K562 (cell line): ENCODE measurements at regions not wholly inside any gene's neighbourhood (a gene's known extent, or its start where the extent isn't known, plus 50 kb on each side); places are given as distances from the start of the nearest gene placed in this dataset.

Experiments used
- ATF1 ChIP-seq, 2 experiments: fragments of 450-650 bp in 1 of 2; IDR thresholded peaks; 2 replicates each; pipeline ENCODE4 v1.6.1; 2016; ENCODE audit warnings: missing compliant biosample characterization in 1 of 2, missing genetic modification characterization in 1 of 2
- BRD9 ChIP-seq: fragments of 450-650 bp; IDR thresholded peaks from 2 replicates; pipeline ENCODE4 v1.6.1; 2018; ENCODE audit warnings: low read depth; ENCODE audit not compliant: partially characterized antibody
- CC2D1A ChIP-seq: fragments of 450-650 bp; IDR thresholded peaks from 2 replicates; pipeline ENCODE4 v1.6.1; 2017; ENCODE audit warnings: mild to moderate bottlenecking
- CXXC5 ChIP-seq: fragments of 250-450 bp; sonication (Bioruptor Pico); IDR thresholded peaks from 2 replicates; pipeline ENCODE4 v1.8.0; 2022; ENCODE audit warnings: inconsistent platforms, mild to moderate bottlenecking, moderate library complexity
- GABPA ChIP-seq: fragments of 200-800 bp; sonication (Bioruptor generic); conservative IDR thresholded peaks from 2 replicates; pipeline ENCODE4 v1.6.1; 2016; ENCODE audit warnings: low read depth, missing genetic modification characterization, missing compliant biosample characterization
- HDAC3 ChIP-seq: fragments of 450-650 bp; IDR thresholded peaks from 2 replicates; pipeline ENCODE4 v1.6.1; 2018; ENCODE audit warnings: borderline replicate concordance, mild to moderate bottlenecking, moderate library complexity; ENCODE audit not compliant: partially characterized antibody
- HES1 ChIP-seq: fragments of 450-650 bp; IDR thresholded peaks from 2 replicates; pipeline ENCODE4 v1.6.1; 2016; ENCODE audit warnings: low read depth, mild to moderate bottlenecking, moderate library complexity
- HMG20B ChIP-seq: fragments of 250-450 bp; sonication (Bioruptor Pico); IDR thresholded peaks from 2 replicates; pipeline ENCODE4 v1.5.0; 2021; ENCODE audit warnings: mild to moderate bottlenecking
- HMGXB4 ChIP-seq: sonication (generic); formaldehyde crosslinking; IDR thresholded peaks from 2 replicates; pipeline ENCODE4 v1.8.1; 2023; ENCODE audit warnings: mild to moderate bottlenecking, missing genetic modification reagents
- MAFF ChIP-seq: IDR thresholded peaks from 2 replicates; pipeline ENCODE4 v1.6.1; 2012; ENCODE audit warnings: low read length, improper control_type of control experiment
- MAZ ChIP-seq, 2 experiments: fragments of 450-650 bp in 1 of 2; sonication (generic) in 1 of 2; formaldehyde crosslinking; IDR thresholded peaks in 1 of 2; conservative IDR thresholded peaks in 1 of 2; 2 replicates each; pipeline versions ENCODE4 v1.4.0 to v1.5.0; 2020; ENCODE audit warnings: mild to moderate bottlenecking in 1 of 2, missing genetic modification reagents in 1 of 2
- MTA1 ChIP-seq: fragments of 450-650 bp; IDR thresholded peaks from 2 replicates; pipeline ENCODE4 v1.6.1; 2017; ENCODE audit warnings: borderline replicate concordance
- OTX1 ChIP-seq: fragments of 450-650 bp; formaldehyde crosslinking; IDR thresholded peaks from 2 replicates; pipeline ENCODE4 v1.4.0; 2022; ENCODE audit warnings: mild to moderate bottlenecking
- TBL1XR1 ChIP-seq, 2 experiments: IDR thresholded peaks; 2 replicates each; pipeline ENCODE4 v1.6.1; 2012; ENCODE audit warnings: improper control_type of control experiment in 2 of 2, low read length in 2 of 2, mild to moderate bottlenecking in 1 of 2
- THAP12 ChIP-seq: fragments of 250-450 bp; sonication (Bioruptor Pico); IDR thresholded peaks from 2 replicates; pipeline ENCODE4 v1.9.0; 2021; ENCODE audit warnings: mild to moderate bottlenecking, inconsistent platforms
- ZNF224 ChIP-seq: sonication (generic); formaldehyde crosslinking; IDR thresholded peaks from 2 replicates; pipeline ENCODE4 v1.8.0; 2022; ENCODE audit warnings: mild to moderate bottlenecking, missing genetic modification reagents
- ZNF766 ChIP-seq: fragments of 200-800 bp; sonication (Bioruptor generic); conservative IDR thresholded peaks from 2 replicates; pipeline ENCODE4 v1.6.1; 2016; ENCODE audit warnings: missing genetic modification characterization, missing compliant biosample characterization
- TF ChIP-seq, protein P1 (sequence below): fragments of 450-650 bp; IDR thresholded peaks from 2 replicates; pipeline ENCODE4 v1.6.1; 2016; ENCODE audit warnings: antibody characterized with exemption
- TF ChIP-seq, protein P2 (sequence below): fragments of 250-450 bp; sonication (Bioruptor Pico); IDR thresholded peaks from 2 replicates; pipeline ENCODE4 v1.5.0; 2021; ENCODE audit warnings: mild to moderate bottlenecking, borderline replicate concordance

DNA sequence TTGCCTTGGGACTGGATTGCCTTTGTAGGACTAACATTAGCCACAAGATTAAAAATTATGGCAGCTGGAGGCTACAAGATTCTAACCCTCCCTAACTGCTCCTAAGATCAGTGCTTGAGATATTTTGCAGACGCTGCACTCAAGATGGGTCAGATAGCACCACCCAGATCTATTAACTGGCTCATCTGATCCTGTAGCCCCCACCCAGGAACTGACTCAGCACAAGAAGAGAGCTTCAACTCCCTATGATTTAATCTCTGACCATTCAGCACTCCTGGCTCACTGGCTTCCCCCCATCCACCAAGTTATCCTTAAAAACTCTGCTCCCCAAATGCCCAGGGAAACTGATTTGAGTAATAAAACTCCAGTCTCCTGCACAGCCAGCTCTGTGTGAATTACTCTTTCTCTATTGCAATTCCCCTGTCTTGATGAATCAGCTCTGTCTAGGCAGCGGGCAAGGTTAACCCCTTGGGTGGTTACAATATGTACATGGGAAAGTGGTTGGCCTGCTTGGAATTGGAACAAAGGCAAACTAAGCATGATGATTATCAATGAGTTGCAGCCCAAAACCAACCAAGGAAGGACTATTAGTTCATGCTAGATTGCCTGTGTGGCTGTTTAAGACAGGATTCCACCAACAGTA is 111.3 kb downstream of the OR2B2 start (continued):
- TF ChIP-seq HMGXB4 (CRISPR knock-in tag) (no peak), MAFF (peak; percentile 75), OTX1 (0 out of 2 replicates have a peak, but pooled peaks have one; percentile 19), MAZ (CRISPR knock-in tag; conservative IDR thresholded peaks at IDR 0.05 in 1 of 2, IDR thresholded peaks at IDR 0.05 in 1 of 2) (peak in 1 of 2 experiments; percentile 51; a peak in 1 of 4 replicates), HMG20B (0 out of 2 replicates have a peak, but pooled peaks have one; percentile 80), HES1 (peak; percentile 25; the same call in 1 of the 2 replicates), GABPA (tag) (0 out of 2 replicates have a peak, but pooled peaks have one; percentile 40), ATF1 (CRISPR knock-in tag; IDR thresholded peaks at IDR 0.05) (no peak), ATF1 (tag; IDR thresholded peaks at IDR 0.05) (peak; percentile 51; the same call in 1 of the 2 replicates), ZNF224 (CRISPR knock-in tag) (no peak), CXXC5 (CRISPR knock-in tag) (peak; percentile 67), MTA1 (peak; percentile 66; the same call in 1 of the 2 replicates), BRD9 (no peak), TBL1XR1 (IDR thresholded peaks at IDR 0.05; ENCODE audit: low read length in 2 of 2) (peak in 1 of 2 experiments; percentile 58; a peak in 1 of 4 replicates), CC2D1A (peak; percentile 98), ZNF766 (CRISPR knock-in tag) (0 out of 2 replicates have a peak, but pooled peaks have one; percentile 49), THAP12 (no peak), HDAC3 (no peak)
- TF ChIP-seq, protein P1, sequence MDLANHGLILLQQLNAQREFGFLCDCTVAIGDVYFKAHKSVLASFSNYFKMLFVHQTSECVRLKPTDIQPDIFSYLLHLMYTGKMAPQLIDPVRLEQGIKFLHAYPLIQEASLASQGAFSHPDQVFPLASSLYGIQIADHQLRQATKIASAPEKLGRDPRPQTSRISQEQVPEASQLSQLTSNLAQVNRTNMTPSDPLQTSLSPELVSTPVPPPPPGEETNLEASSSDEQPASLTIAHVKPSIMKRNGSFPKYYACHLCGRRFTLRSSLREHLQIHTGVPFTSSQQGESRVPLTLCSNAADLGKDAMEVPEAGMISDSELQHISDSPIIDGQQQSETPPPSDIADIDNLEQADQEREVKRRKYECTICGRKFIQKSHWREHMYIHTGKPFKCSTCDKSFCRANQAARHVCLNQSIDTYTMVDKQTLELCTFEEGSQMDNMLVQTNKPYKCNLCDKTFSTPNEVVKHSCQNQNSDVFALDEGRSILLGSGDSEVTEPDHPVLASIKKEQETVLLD, result peak; percentile 32; the same call in 1 of the 2 replicates
- TF ChIP-seq, protein P2, sequence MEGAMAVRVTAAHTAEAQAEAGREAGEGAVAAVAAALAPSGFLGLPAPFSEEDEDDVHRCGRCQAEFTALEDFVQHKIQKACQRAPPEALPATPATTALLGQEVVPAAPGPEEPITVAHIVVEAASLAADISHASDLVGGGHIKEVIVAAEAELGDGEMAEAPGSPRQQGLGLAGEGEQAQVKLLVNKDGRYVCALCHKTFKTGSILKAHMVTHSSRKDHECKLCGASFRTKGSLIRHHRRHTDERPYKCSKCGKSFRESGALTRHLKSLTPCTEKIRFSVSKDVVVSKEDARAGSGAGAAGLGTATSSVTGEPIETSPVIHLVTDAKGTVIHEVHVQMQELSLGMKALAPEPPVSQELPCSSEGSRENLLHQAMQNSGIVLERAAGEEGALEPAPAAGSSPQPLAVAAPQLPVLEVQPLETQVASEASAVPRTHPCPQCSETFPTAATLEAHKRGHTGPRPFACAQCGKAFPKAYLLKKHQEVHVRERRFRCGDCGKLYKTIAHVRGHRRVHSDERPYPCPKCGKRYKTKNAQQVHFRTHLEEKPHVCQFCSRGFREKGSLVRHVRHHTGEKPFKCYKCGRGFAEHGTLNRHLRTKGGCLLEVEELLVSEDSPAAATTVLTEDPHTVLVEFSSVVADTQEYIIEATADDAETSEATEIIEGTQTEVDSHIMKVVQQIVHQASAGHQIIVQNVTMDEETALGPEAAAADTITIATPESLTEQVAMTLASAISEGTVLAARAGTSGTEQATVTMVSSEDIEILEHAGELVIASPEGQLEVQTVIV (CRISPR knock-in tag), result no peak
